ENCODE measurements at regions not wholly inside any gene's neighbourhood (a gene's known extent, or its start where the extent isn't known, plus 50 kb on each side); places are given as distances from the start of the nearest gene placed in this dataset.

DNA sequence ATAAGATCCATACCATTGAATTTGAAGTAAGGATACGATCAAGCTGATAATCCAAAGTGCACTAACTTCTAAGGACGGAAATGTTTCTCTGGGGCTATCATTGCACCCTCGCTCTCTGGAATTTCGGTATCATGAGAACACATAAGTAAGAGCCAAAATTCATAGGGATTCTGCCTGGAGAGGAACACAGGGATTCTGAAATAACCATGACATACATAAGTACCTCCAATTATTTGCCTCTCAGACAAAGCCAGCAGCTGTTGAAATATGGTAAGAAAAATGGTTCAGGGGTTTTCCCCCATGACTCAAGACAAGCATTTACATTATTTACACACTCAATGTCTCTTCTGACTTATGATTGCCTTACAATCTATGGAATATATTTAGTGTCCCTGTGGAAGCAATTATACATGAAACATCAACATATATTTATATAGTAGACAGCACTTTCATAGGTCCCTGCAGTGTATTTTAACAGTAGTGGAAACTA is 1123.6 kb upstream of the SEL1L start:
- Histone ChIP-seq H3K27ac (no peak overlapping the region), H3K4me1 (no peaks in the 10 kb centered on the region), H3K36me3 (no peaks in the 10 kb centered on the region), H3K27me3 (no peaks in the 10 kb centered on the region), H3K9me3 (no peaks in the 10 kb centered on the region), H3K4me3 (no peak overlapping the region)
- TF ChIP-seq CTCF (IDR thresholded peaks at IDR 0.05), result no peak
- no peak for ATAC-seq
- no peak for DNase-seq
- intact Hi-C loops (cut with DNase I), result no loop called here

- Histone ChIP-seq H3K36me3 (no peaks in the 10 kb centered on the region), H3K9me3 (no peaks in the 10 kb centered on the region), H3K27me3 (no peaks in the 10 kb centered on the region), H3K27ac (no peak overlapping the region), H3K4me1 (no peaks in the 10 kb centered on the region), H3K4me3 (no peak overlapping the region)
- no peak for ATAC-seq
- no peak for DNase-seq
- no peak for TF ChIP-seq CTCF (IDR thresholded peaks at IDR 0.05)
- intact Hi-C loops (cut with DNase I), result no loop called here
These were observed 1127.6 kb upstream of the SEL1L start for GRCh38 chr14:82661258-82661657.

GRCh38 chr14:82667006-82667405 is 1133.4 kb upstream of the SEL1L start:
- intact Hi-C loops (cut with DNase I), result no loop called here
- no peak for ATAC-seq

DNA sequence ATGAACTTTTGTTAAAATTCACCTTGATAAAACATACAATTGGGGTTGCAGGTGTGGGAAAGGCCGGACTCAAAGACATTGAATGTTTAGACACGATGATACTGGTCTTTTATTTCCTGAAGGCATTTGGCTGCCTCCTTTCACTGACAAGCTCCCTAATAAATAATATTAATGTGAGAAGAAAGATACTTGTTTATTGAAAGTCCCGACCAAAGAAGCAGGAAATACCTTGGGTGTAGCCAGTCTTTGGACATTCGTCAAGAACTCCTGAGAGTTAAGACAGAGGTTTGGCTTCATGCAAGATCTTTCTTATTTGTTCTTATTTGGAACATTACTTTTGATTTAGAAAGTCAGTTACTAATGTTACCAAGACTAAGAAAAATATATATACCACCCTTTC is 1133.8 kb upstream of the SEL1L start:
- intact Hi-C loops (cut with DNase I), result no loop called here
- Histone ChIP-seq H3K9me3 (no peaks in the 10 kb centered on the region), H3K4me3 (no peak overlapping the region), H3K27me3 (no peaks in the 10 kb centered on the region), H3K36me3 (no peaks in the 10 kb centered on the region), H3K27ac (no peak overlapping the region), H3K4me1 (no peaks in the 10 kb centered on the region)
- DNase-seq (no peak), ATAC-seq (no peak)
- no peak for TF ChIP-seq CTCF (IDR thresholded peaks at IDR 0.05)

More at GRCh38 chr14:82667006-82667405, 1133.4 kb upstream of the SEL1L start:
- Histone ChIP-seq H3K27ac (no peak overlapping the region), H3K4me3 (no peak overlapping the region), H3K9me3 (no peaks in the 10 kb centered on the region), H3K4me1 (no peaks in the 10 kb centered on the region), H3K27me3 (no peaks in the 10 kb centered on the region), H3K36me3 (no peaks in the 10 kb centered on the region)
- DNase-seq, result no peak
- no peak for TF ChIP-seq CTCF (IDR thresholded peaks at IDR 0.05)

DNA sequence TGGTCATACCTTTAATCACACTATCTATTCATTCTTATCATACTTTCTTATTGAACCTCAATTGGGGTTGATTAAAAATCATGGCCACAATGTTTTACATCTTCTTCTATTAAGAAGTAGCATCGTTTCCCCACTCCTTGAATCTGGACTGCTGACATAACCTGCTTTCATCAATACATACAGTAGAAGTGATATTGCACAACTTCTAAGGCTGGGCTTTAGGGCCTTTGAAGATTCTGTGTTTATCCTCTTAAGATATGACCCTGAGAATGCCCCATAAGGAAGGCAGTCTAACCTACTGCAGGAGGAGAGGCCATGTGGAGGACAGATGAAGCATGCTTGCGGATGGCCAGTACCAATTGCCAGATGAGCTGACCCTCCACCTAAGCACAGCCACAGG is 1142.8 kb upstream of the SEL1L start:
- no peak for ATAC-seq
- intact Hi-C loops (cut with DNase I), result no loop called here
- DNase-seq, result no peak

More for the DNA sequence above, 1142.8 kb upstream of the SEL1L start:
- H3K9me3 ChIP-seq, result no peaks in the 10 kb centered on the region
- no peaks in the 10 kb centered on the region for H3K27me3 ChIP-seq
- no peaks in the 10 kb centered on the region for H3K4me1 ChIP-seq
- no peaks in the 10 kb centered on the region for H3K36me3 ChIP-seq
- no peak overlapping the region for H3K27ac ChIP-seq
- H3K4me3 ChIP-seq, result no peak overlapping the region
- no peak for TF ChIP-seq CTCF (IDR thresholded peaks at IDR 0.05)
